ENCODE measurements at regions not wholly inside any gene's neighbourhood (a gene's known extent, or its start where the extent isn't known, plus 50 kb on each side); places are given as distances from the start of the nearest gene placed in this dataset.

DNA sequence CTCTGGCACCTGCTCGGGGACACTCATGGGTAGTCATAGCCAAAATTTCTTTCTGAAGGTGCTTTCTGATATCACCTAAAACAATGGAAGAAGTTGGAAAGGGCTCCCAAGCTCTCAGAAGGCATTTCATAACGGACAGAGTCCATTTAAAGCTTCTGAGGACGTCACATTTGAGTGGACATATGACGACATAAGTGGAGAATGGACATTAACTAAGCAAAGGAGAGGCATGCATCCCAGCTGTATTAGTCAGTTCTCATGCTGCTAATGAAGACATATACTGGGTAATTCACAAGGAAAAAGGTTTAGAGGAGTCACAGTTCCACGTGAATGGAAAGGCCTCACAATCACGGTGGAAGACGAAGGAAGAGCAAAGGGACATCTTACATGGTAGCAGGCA, 260.2 kb upstream of the DYNLRB2 start:
- no peak overlapping the region for H2BK12ac ChIP-seq (ENCODE audit: low read length)
- no peak overlapping the region for H2AFZ ChIP-seq (ENCODE audit: insufficient read depth, low read length, poor library complexity)
- no peak for DNase-seq
- H3K79me1 ChIP-seq (ENCODE audit: low read length), result no peaks in the 10 kb centered on the region
- H3K36me3 ChIP-seq (ENCODE audit: control insufficient read depth in 1 of 2, insufficient read depth in 2 of 2, low read length in 2 of 2), result no peaks in the 10 kb centered on the region
- H3K23ac ChIP-seq (ENCODE audit: low read length), result no peak overlapping the region
- H3K79me2 ChIP-seq (ENCODE audit: control insufficient read depth, insufficient read depth, low read length, poor library complexity), result no peaks in the 10 kb centered on the region
- no peaks in the 10 kb centered on the region for H3K27me3 ChIP-seq (ENCODE audit: insufficient read depth, low read length)
- no peaks in the 10 kb centered on the region for H3K9me3 ChIP-seq (ENCODE audit: insufficient read depth, low read depth, low read length)
- H4K12ac ChIP-seq (ENCODE audit: low read depth, low read length), result no peak overlapping the region
- no peaks in the 10 kb centered on the region for H3K4me1 ChIP-seq (ENCODE audit: control insufficient read depth in 1 of 2, insufficient read depth in 2 of 2, low read length in 2 of 2)
- no peak overlapping the region for H3K14ac ChIP-seq (ENCODE audit: low read length)
- no peak overlapping the region for H3K4ac ChIP-seq (ENCODE audit: low read depth, low read length)
- no CpG with 5 or more reads among the region's 7 CpGs for WGBS (ENCODE audit: extremely low coverage, insufficient coverage, insufficient read length)
- H2BK5ac ChIP-seq (ENCODE audit: low read depth, low read length, poor library complexity), result no peak overlapping the region
- no peak overlapping the region for H3K27ac ChIP-seq (ENCODE audit: low read depth, low read length)
- H4K91ac ChIP-seq (ENCODE audit: low read depth, low read length), result no peak overlapping the region
- H2AK5ac ChIP-seq (ENCODE audit: low read length), result no peak overlapping the region
- no peak overlapping the region for H2BK120ac ChIP-seq (ENCODE audit: insufficient read depth, low read length, poor library complexity)
- H3K18ac ChIP-seq (ENCODE audit: low read length), result no peak overlapping the region
- no peak overlapping the region for H3K9ac ChIP-seq (ENCODE audit: low read length)
- no peak overlapping the region for H4K8ac ChIP-seq (ENCODE audit: low read depth, low read length)
- H3K4me3 ChIP-seq (ENCODE audit: low read depth, low read length), result no peak overlapping the region
- no peak overlapping the region for H3K4me2 ChIP-seq (ENCODE audit: low read length)

DNA sequence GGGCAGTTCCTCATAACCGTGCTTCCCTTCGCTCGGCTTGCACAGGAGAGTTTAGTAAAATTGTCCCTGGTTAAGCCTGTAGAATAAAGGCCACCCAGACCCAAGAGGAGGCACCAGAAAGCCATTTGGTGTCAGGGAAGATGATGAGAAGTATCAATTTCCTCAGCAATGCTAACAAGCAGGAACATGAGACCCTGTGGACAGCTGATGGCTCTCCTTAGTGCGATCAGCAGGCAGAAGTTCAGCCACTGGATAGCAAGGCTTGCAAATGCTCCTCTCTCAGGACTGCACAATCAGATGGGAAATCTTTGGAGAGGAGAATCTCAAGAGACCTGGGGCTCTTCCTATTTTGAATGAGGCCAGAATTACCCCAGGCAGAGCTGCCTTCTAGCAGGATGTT, 261.1 kb upstream of the DYNLRB2 start:
- Histone ChIP-seq H3K4me1 (ENCODE audit: control insufficient read depth in 1 of 2, insufficient read depth in 2 of 2, low read length in 2 of 2) (no peaks in the 10 kb centered on the region), H4K91ac (ENCODE audit: low read depth, low read length) (no peak overlapping the region), H3K79me2 (ENCODE audit: control insufficient read depth, insufficient read depth, low read length, poor library complexity) (no peaks in the 10 kb centered on the region), H3K14ac (ENCODE audit: low read length) (no peak overlapping the region), H3K27me3 (ENCODE audit: insufficient read depth, low read length) (no peaks in the 10 kb centered on the region), H4K12ac (ENCODE audit: low read depth, low read length) (no peak overlapping the region), H3K4me3 (ENCODE audit: low read depth, low read length) (no peak overlapping the region), H2BK5ac (ENCODE audit: low read depth, low read length, poor library complexity) (no peak overlapping the region), H2BK120ac (ENCODE audit: insufficient read depth, low read length, poor library complexity) (no peak overlapping the region), H2AK5ac (ENCODE audit: low read length) (no peak overlapping the region), H3K79me1 (ENCODE audit: low read length) (no peaks in the 10 kb centered on the region), H3K9ac (ENCODE audit: low read length) (no peak overlapping the region), H2BK12ac (ENCODE audit: low read length) (no peak overlapping the region), H3K4me2 (ENCODE audit: low read length) (no peak overlapping the region), H2AFZ (ENCODE audit: insufficient read depth, low read length, poor library complexity) (no peak overlapping the region), H3K18ac (ENCODE audit: low read length) (no peak overlapping the region), H3K36me3 (ENCODE audit: control insufficient read depth in 1 of 2, insufficient read depth in 2 of 2, low read length in 2 of 2) (no peaks in the 10 kb centered on the region), H3K27ac (ENCODE audit: low read depth, low read length) (no peak overlapping the region), H3K4ac (ENCODE audit: low read depth, low read length) (no peak overlapping the region), H4K8ac (ENCODE audit: low read depth, low read length) (no peak overlapping the region), H3K23ac (ENCODE audit: low read length) (no peak overlapping the region), H3K9me3 (ENCODE audit: insufficient read depth, low read depth, low read length) (no peaks in the 10 kb centered on the region)
- DNase-seq, result no peak
- WGBS (ENCODE audit: extremely low coverage, insufficient coverage, insufficient read length), result no CpG with 5 or more reads among the region's 4 CpGs

DNA sequence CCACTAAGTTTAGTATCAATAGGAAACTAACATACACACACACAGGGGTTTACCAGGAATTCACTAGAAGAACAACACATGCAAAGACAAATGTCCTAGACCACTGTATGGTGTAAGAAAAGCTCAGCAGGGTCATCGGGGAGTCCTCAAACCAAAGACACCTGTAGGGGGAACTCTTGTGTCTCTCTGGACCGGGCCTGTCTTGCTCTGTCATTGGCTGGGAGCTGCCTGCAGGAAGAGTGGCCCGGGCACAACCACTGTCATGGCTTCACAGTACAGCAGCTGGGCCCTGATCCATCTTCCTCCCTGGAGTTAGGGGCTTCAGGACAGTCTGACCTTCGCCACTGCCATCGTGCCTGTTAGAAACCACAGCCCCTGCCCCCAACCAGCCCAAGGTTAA, 263.6 kb upstream of the DYNLRB2 start:
- Histone ChIP-seq H3K4me3 (ENCODE audit: low read depth, low read length) (no peak overlapping the region), H2BK12ac (ENCODE audit: low read length) (no peak overlapping the region), H3K9me3 (ENCODE audit: insufficient read depth, low read depth, low read length) (no peaks in the 10 kb centered on the region), H3K4me2 (ENCODE audit: low read length) (no peak overlapping the region), H3K18ac (ENCODE audit: low read length) (no peak overlapping the region), H2AFZ (ENCODE audit: insufficient read depth, low read length, poor library complexity) (no peak overlapping the region), H3K9ac (ENCODE audit: low read length) (no peak overlapping the region), H4K12ac (ENCODE audit: low read depth, low read length) (no peak overlapping the region), H3K27ac (ENCODE audit: low read depth, low read length) (no peak overlapping the region), H3K79me1 (ENCODE audit: low read length) (no peaks in the 10 kb centered on the region), H2BK120ac (ENCODE audit: insufficient read depth, low read length, poor library complexity) (no peak overlapping the region), H3K23ac (ENCODE audit: low read length) (no peak overlapping the region), H3K14ac (ENCODE audit: low read length) (no peak overlapping the region), H3K79me2 (ENCODE audit: control insufficient read depth, insufficient read depth, low read length, poor library complexity) (no peaks in the 10 kb centered on the region), H4K8ac (ENCODE audit: low read depth, low read length) (no peak overlapping the region), H3K4me1 (ENCODE audit: control insufficient read depth in 1 of 2, insufficient read depth in 2 of 2, low read length in 2 of 2) (no peaks in the 10 kb centered on the region), H3K27me3 (ENCODE audit: insufficient read depth, low read length) (no peaks in the 10 kb centered on the region), H3K4ac (ENCODE audit: low read depth, low read length) (no peak overlapping the region), H3K36me3 (ENCODE audit: control insufficient read depth in 1 of 2, insufficient read depth in 2 of 2, low read length in 2 of 2) (no peaks in the 10 kb centered on the region), H4K91ac (ENCODE audit: low read depth, low read length) (no peak overlapping the region), H2BK5ac (ENCODE audit: low read depth, low read length, poor library complexity) (no peak overlapping the region), H2AK5ac (ENCODE audit: low read length) (no peak overlapping the region)
- DNase-seq, result no peak
- no CpG with 5 or more reads among the region's 5 CpGs for WGBS (ENCODE audit: extremely low coverage, insufficient coverage, insufficient read length)

DNA sequence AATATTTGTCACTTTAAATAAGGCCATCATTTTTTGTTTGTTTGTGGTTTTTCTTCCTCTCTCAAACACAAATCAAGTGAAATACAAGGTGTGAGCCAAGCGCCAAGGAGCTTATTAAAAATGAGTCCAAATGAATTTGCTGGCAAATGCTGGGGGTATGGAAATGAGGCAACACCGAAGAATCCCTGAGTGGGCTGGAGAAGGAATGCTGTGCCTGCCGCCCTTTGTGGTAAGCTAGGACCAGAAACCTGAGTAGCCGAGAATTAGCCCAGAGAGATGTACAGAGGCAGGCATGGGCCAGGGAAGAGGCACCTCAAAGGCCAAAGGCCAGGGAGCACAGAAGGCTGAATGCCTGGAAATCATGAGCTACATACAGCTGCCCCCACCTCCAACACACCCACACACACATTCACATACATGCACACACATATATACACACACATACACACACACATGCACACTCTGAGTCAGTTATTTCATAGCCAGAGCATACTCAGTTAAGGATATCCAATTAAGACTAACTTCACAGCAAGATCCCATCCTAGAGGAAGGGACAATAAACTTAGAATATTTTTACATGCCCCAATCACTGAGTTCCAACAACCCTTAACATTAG, 266.1 kb upstream of the DYNLRB2 start:
- WGBS (ENCODE audit: extremely low coverage, insufficient coverage, insufficient read length), result no CpG with 5 or more reads among the region's 4 CpGs
- no peak overlapping the region for H4K12ac ChIP-seq (ENCODE audit: low read depth, low read length)
- DNase-seq, result no peak
- no peaks in the 10 kb centered on the region for H3K4me1 ChIP-seq (ENCODE audit: control insufficient read depth in 1 of 2, insufficient read depth in 2 of 2, low read length in 2 of 2)
- H3K79me2 ChIP-seq (ENCODE audit: control insufficient read depth, insufficient read depth, low read length, poor library complexity), result no peaks in the 10 kb centered on the region
- no peak overlapping the region for H2AFZ ChIP-seq (ENCODE audit: insufficient read depth, low read length, poor library complexity)
- H2BK120ac ChIP-seq (ENCODE audit: insufficient read depth, low read length, poor library complexity), result no peak overlapping the region
- no peak overlapping the region for H3K4me2 ChIP-seq (ENCODE audit: low read length)
- H3K18ac ChIP-seq (ENCODE audit: low read length), result no peak overlapping the region
- H3K4ac ChIP-seq (ENCODE audit: low read depth, low read length), result no peak overlapping the region
- H3K9me3 ChIP-seq (ENCODE audit: insufficient read depth, low read depth, low read length), result no peaks in the 10 kb centered on the region
- H3K14ac ChIP-seq (ENCODE audit: low read length), result no peak overlapping the region
- H3K4me3 ChIP-seq (ENCODE audit: low read depth, low read length), result no peak overlapping the region
- H3K9ac ChIP-seq (ENCODE audit: low read length), result no peak overlapping the region
- no peak overlapping the region for H3K23ac ChIP-seq (ENCODE audit: low read length)
- H4K91ac ChIP-seq (ENCODE audit: low read depth, low read length), result no peak overlapping the region
- no peak overlapping the region for H3K27ac ChIP-seq (ENCODE audit: low read depth, low read length)
- no peaks in the 10 kb centered on the region for H3K36me3 ChIP-seq (ENCODE audit: control insufficient read depth in 1 of 2, insufficient read depth in 2 of 2, low read length in 2 of 2)
- H2BK5ac ChIP-seq (ENCODE audit: low read depth, low read length, poor library complexity), result no peak overlapping the region
- H2BK12ac ChIP-seq (ENCODE audit: low read length), result no peak overlapping the region
- no peaks in the 10 kb centered on the region for H3K79me1 ChIP-seq (ENCODE audit: low read length)
- no peak overlapping the region for H4K8ac ChIP-seq (ENCODE audit: low read depth, low read length)
- H3K27me3 ChIP-seq (ENCODE audit: insufficient read depth, low read length), result no peaks in the 10 kb centered on the region
- no peak overlapping the region for H2AK5ac ChIP-seq (ENCODE audit: low read length)

Data from trophoblast cell (in vitro differentiated cells and primary cell).